MM.1S (cell line): ENCODE measurements at regions not wholly inside any gene's neighbourhood (a gene's known extent, or its start where the extent isn't known, plus 50 kb on each side); places are given as distances from the start of the nearest gene placed in this dataset.

ENCODE experiments used
- DNase-seq: peaks from one replicate; pipeline ENCODE4 v3.0.0-alpha.2; 2015
- H2AFZ ChIP-seq: fragments of 300-600 bp; sonication (generic); 2 replicates; pipeline ENCODE4 v1.6.0; 2016; ENCODE audit warnings: antibody characterized with exemption, low read length
- H3F3A ChIP-seq: fragments of 300-600 bp; sonication (generic); 2 replicates; pipeline ENCODE4 v1.6.1; 2016; ENCODE audit warnings: mild to moderate bottlenecking, antibody characterized with exemption, low read length, moderate library complexity, mixed read lengths; ENCODE audit not compliant: insufficient read depth
- H3K27ac ChIP-seq: fragments of 300-600 bp; sonication (generic); 2 replicates; pipeline ENCODE4 v1.5.1; 2016; ENCODE audit warnings: mild to moderate bottlenecking, low read length
- H3K27me3 ChIP-seq: fragments of 300-600 bp; sonication (generic); replicated peaks from 2 replicates; pipeline ENCODE4 v1.6.0; 2016; ENCODE audit warnings: low read length; ENCODE audit not compliant: insufficient read depth
- H3K36me3 ChIP-seq: fragments of 300-600 bp; sonication (generic); replicated peaks from 2 replicates; pipeline ENCODE4 v1.6.1; 2016; ENCODE audit warnings: mild to moderate bottlenecking, low read length, mixed read lengths; ENCODE audit not compliant: insufficient read depth
- H3K4me1 ChIP-seq: fragments of 300-600 bp; sonication (generic); 2 replicates; pipeline ENCODE4 v1.6.1; 2016; ENCODE audit warnings: low read length, mixed read lengths
- H3K4me2 ChIP-seq: fragments of 300-600 bp; sonication (generic); 2 replicates; pipeline ENCODE4 v1.6.0; 2016; ENCODE audit warnings: low read depth, low read length
- H3K4me3 ChIP-seq: fragments of 300-600 bp; sonication (generic); 2 replicates; pipeline ENCODE4 v1.5.1; 2016; ENCODE audit warnings: low read length, mixed read lengths
- H3K79me2 ChIP-seq: fragments of 300-600 bp; sonication (generic); 2 replicates; pipeline ENCODE4 v1.6.1; 2016; ENCODE audit warnings: mixed run types, low read length, mixed read lengths
- H3K9ac ChIP-seq: fragments of 300-600 bp; sonication (generic); 2 replicates; pipeline ENCODE4 v1.6.1; 2016; ENCODE audit warnings: low read length, mixed read lengths
- H3K9me2 ChIP-seq: fragments of 300-600 bp; sonication (generic); replicated peaks from 2 replicates; pipeline ENCODE4 v1.6.1; 2016; ENCODE audit warnings: mild to moderate bottlenecking, low read length, mixed read lengths; ENCODE audit not compliant: insufficient read depth
- H3K9me3 ChIP-seq: fragments of 300-600 bp; sonication (generic); replicated peaks from 2 replicates; pipeline ENCODE4 v1.6.1; 2016; ENCODE audit warnings: mild to moderate bottlenecking, low read length, mixed read lengths; ENCODE audit not compliant: insufficient read depth
- H4K20me1 ChIP-seq: fragments of 300-600 bp; sonication (generic); 2 replicates; pipeline ENCODE4 v1.6.1; 2016; ENCODE audit warnings: mild to moderate bottlenecking, low read length, moderate library complexity, mixed read lengths; ENCODE audit not compliant: insufficient read depth
- EZH2 ChIP-seq: fragments of 300-600 bp; sonication (generic); optimal IDR thresholded peaks from 2 replicates; pipeline ENCODE3; 2017; ENCODE audit warnings: low read depth, mild to moderate bottlenecking, antibody characterized with exemption, low read length, mixed read lengths
- EZH2phosphoT487 ChIP-seq: fragments of 300-600 bp; sonication (generic); IDR thresholded peaks from 2 replicates; pipeline ENCODE4 v1.6.1; 2018; ENCODE audit warnings: antibody characterized with exemption, low read length
- TF ChIP-seq, protein P1 (sequence below): fragments of 300-600 bp; sonication (generic); IDR thresholded peaks from 2 replicates; pipeline ENCODE4 v1.5.1; 2016; ENCODE audit warnings: antibody characterized with exemption, low read length, mixed read lengths

DNA sequence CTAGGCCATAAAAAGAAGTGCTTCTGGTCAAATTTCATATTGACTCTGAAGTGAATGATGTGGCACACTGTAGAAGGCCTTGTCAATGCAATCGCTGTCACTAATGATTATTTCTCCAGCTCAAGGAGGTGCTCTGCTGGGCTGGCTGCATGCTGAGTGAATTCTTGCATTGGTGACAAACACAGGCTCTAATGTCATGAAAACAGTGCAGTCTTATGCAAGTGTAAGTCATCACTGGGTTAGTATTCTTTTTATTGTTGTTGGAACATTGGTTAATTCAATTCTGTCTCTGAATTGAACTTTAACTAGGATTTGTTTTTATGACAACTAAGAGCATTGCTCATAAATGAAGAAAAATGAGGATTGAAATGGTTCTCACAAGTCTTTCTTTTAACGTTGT lies 57.3 kb upstream of the CD180 start:
- H3K36me3 ChIP-seq = no peaks in the 10 kb centered on the region

GRCh38 chr5:67249590-67249895 lies 52.9 kb upstream of the CD180 start:
- Histone ChIP-seq H3K9me2 (no peaks in the 10 kb centered on the region), H2AFZ (no peak overlapping the region), H3K4me3 (no peak overlapping the region), H3K9me3 (no peaks in the 10 kb centered on the region), H4K20me1 (no peaks in the 10 kb centered on the region), H3K27me3 (no peaks in the 10 kb centered on the region), H3K36me3 (no peaks in the 10 kb centered on the region), H3K4me2 (no peak overlapping the region), H3K27ac (no peak overlapping the region), H3K4me1 (no peaks in the 10 kb centered on the region), H3F3A (no peaks in the 10 kb centered on the region), H3K79me2 (no peaks in the 10 kb centered on the region), H3K9ac (no peak overlapping the region)
- TF ChIP-seq EZH2 (no peak), EZH2phosphoT487 (no peak)
- DNase-seq = no peak

More for the DNA sequence above, 57.3 kb upstream of the CD180 start:
- Histone ChIP-seq H3K27me3 (no peaks in the 10 kb centered on the region), H3K27ac (no peak overlapping the region), H3F3A (no peaks in the 10 kb centered on the region), H3K9me2 (no peaks in the 10 kb centered on the region), H4K20me1 (no peaks in the 10 kb centered on the region), H3K79me2 (no peaks in the 10 kb centered on the region), H3K4me1 (no peaks in the 10 kb centered on the region), H2AFZ (no peak overlapping the region), H3K4me2 (no peak overlapping the region), H3K9me3 (no peaks in the 10 kb centered on the region), H3K4me3 (no peak overlapping the region), H3K9ac (no peak overlapping the region)
- TF ChIP-seq EZH2 (no peak), EZH2phosphoT487 (no peak)
- TF ChIP-seq, protein P1, sequence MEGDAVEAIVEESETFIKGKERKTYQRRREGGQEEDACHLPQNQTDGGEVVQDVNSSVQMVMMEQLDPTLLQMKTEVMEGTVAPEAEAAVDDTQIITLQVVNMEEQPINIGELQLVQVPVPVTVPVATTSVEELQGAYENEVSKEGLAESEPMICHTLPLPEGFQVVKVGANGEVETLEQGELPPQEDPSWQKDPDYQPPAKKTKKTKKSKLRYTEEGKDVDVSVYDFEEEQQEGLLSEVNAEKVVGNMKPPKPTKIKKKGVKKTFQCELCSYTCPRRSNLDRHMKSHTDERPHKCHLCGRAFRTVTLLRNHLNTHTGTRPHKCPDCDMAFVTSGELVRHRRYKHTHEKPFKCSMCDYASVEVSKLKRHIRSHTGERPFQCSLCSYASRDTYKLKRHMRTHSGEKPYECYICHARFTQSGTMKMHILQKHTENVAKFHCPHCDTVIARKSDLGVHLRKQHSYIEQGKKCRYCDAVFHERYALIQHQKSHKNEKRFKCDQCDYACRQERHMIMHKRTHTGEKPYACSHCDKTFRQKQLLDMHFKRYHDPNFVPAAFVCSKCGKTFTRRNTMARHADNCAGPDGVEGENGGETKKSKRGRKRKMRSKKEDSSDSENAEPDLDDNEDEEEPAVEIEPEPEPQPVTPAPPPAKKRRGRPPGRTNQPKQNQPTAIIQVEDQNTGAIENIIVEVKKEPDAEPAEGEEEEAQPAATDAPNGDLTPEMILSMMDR = no peak
- DNase-seq = no peak

DNA sequence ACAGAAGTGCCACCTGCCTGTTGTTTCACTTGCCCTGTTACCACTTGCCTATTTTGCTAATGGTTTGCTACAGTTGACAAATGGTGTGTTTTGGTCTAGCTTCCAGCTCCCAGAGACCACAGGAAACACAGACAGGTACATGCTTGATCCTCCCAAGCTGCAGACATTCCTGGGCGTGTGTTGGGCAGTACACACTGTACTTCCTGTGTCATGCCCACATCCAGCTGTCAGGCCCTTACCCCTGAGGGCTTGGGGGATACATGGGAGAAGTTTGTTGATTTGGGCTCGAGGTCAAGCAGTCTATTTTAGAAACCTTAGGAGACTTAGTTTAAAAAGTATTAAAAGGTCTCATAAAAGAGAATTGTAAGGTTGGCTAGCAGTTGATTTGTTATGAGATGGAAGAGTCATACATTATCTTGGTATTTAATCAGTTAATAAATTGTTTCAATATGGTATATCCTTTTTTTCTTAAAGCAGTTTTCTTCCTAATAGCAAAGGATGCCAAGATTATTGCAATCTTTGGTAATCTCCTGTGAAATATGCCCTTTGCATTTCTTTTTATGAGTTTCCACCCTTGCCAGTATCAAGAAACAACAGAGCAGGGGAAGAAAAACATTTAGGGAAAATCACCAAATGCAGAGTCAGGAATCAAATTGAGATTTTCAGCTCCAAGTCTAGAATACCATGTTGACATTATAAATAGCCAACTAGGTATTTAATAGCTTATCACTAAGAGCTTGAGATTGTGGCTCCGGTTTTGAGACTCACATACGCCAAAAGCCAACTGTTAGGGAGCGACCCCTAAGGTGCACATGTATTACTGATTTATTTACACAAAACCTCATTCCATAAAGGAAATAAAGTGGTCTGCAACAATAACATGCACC lies 52.3 kb upstream of the CD180 start:
- Histone ChIP-seq H3K9me3 (no peaks in the 10 kb centered on the region), H3K79me2 (no peaks in the 10 kb centered on the region), H3K4me3 (no peak overlapping the region), H3K4me1 (no peaks in the 10 kb centered on the region), H3K36me3 (no peaks in the 10 kb centered on the region), H3K4me2 (no peak overlapping the region), H3K27me3 (no peaks in the 10 kb centered on the region), H3K9me2 (no peaks in the 10 kb centered on the region), H3F3A (no peaks in the 10 kb centered on the region), H3K9ac (no peak overlapping the region), H4K20me1 (no peaks in the 10 kb centered on the region), H3K27ac (no peak overlapping the region), H2AFZ (no peak overlapping the region)
- no peak for DNase-seq
- TF ChIP-seq EZH2 = no peak
- TF ChIP-seq, protein P1 = no peak

DNA sequence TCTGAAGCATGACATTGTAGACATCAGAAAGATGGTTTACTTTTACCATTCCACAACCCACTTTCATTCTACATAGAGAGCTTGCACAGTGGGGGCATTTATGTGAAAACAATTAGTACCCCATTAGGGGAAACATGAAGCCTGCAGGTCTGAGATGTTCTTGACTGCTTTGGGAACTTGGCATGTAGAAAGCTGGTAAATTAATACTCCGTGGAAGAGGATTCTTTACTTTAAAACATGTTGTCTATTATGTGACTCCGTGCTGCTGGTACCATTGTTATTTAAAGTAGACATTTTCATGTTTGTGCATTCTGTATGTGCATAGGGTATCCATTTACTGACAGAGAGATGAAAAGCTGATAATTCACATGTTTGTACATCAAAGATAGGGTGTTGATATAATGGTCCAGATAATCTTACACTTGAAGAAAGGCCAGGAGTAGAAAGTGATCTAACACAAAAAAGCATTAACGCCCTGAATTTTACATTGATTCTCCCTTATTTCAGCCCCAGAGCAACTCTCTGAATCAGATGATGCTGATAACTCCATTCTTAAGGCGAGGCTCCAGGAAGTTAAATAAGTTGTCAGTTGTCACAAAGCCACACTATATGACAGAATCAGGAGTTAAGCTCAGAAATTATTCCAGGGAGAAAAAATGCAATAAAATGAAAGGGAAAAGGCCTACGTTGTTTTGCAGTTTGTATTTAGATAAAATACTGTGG lies 50.1 kb upstream of the CD180 start:
- DNase-seq = no peak
- Histone ChIP-seq H2AFZ (no peak overlapping the region), H3K9me2 (no peaks in the 10 kb centered on the region), H3K79me2 (no peaks in the 10 kb centered on the region), H3K9ac (no peak overlapping the region), H3K27ac (no peak overlapping the region), H3K27me3 (no peaks in the 10 kb centered on the region), H3K4me3 (no peak overlapping the region), H3K4me2 (no peak overlapping the region), H3F3A (no peaks in the 10 kb centered on the region), H3K9me3 (no peaks in the 10 kb centered on the region), H4K20me1 (no peaks in the 10 kb centered on the region), H3K4me1 (no peaks in the 10 kb centered on the region), H3K36me3 (no peaks in the 10 kb centered on the region)
- TF ChIP-seq, protein P1 = no peak
